Activated CD4-positive, alpha-beta T cell treated with anti-CD3 and anti-CD28 coated beads for 1 hour (primary cell): ENCODE measurements at regions not wholly inside any gene's neighbourhood (a gene's known extent, or its start where the extent isn't known, plus 50 kb on each side); places are given as distances from the start of the nearest gene placed in this dataset.

ENCODE experiments used
- DNase-seq: peaks from one replicate; pipeline ENCODE4 v3.0.0-alpha.2; 2020

- DNase-seq = no peak
Observed at GRCh38 chr3:178048768-178049167, 487.5 kb upstream of the KCNMB2 start.

- no peak for DNase-seq
Observed at GRCh38 chr3:178054471-178054870, 481.8 kb upstream of the KCNMB2 start.

- DNase-seq = no peak
Observed at GRCh38 chr3:178055939-178056338, 480.3 kb upstream of the KCNMB2 start.

- DNase-seq = no peak
Observed at GRCh38 chr3:178056868-178057267, 479.4 kb upstream of the KCNMB2 start.

- DNase-seq = no peak
Observed at GRCh38 chr3:178058629-178059028, 477.6 kb upstream of the KCNMB2 start.

GRCh38 chr3:178059119-178059518, 477.1 kb upstream of the KCNMB2 start:
- DNase-seq = no peak

- no peak for DNase-seq
Observed at GRCh38 chr3:178059836-178060235, 476.4 kb upstream of the KCNMB2 start.

- no peak for DNase-seq
Observed at GRCh38 chr3:178060407-178060806, 475.8 kb upstream of the KCNMB2 start.

GRCh38 chr3:178062126-178062525, 474.1 kb upstream of the KCNMB2 start:
- no peak for DNase-seq

- no peak for DNase-seq
Observed at GRCh38 chr3:178063461-178063860, 472.8 kb upstream of the KCNMB2 start.

- no peak for DNase-seq
Observed at GRCh38 chr3:178067721-178068120, 468.5 kb upstream of the KCNMB2 start.

- no peak for DNase-seq
Observed at GRCh38 chr3:178072391-178073305, 463.6 kb upstream of the KCNMB2 start.

GRCh38 chr3:178073366-178073765, 462.9 kb upstream of the KCNMB2 start:
- no peak for DNase-seq

GRCh38 chr3:178075344-178075743, 460.9 kb upstream of the KCNMB2 start:
- DNase-seq = no peak

- DNase-seq = no peak
Observed at GRCh38 chr3:178078953-178079352, 457.3 kb upstream of the KCNMB2 start.

GRCh38 chr3:178079966-178080365, 456.3 kb upstream of the KCNMB2 start:
- no peak for DNase-seq

- DNase-seq = no peak
Observed at GRCh38 chr3:178082326-178082906, 453.8 kb upstream of the KCNMB2 start.

- no peak for DNase-seq
Observed at GRCh38 chr3:178083906-178084866, 452.1 kb upstream of the KCNMB2 start.

- no peak for DNase-seq
Observed at GRCh38 chr3:178084938-178085816, 451.1 kb upstream of the KCNMB2 start.

GRCh38 chr3:178085817-178086123, 450.5 kb upstream of the KCNMB2 start:
- DNase-seq = no peak

- DNase-seq = no peak
Observed at GRCh38 chr3:178086144-178086825, 450.0 kb upstream of the KCNMB2 start.

GRCh38 chr3:178087376-178087775, 448.9 kb upstream of the KCNMB2 start:
- no peak for DNase-seq
